Skeletal muscle satellite cell (primary cell): ENCODE measurements at regions not wholly inside any gene's neighbourhood (a gene's known extent, or its start where the extent isn't known, plus 50 kb on each side); places are given as distances from the start of the nearest gene placed in this dataset.
A peak's percentile ranks its signal among the peaks of the same experiment; 100 is the strongest.

Experiments
- H3K27me3 ChIP-seq: 2 replicates; pipeline ENCODE4 v1.7.0; 2013; ENCODE audit warnings: low read length; ENCODE audit not compliant: control insufficient read depth, insufficient read depth
- H3K36me3 ChIP-seq: 2 replicates; pipeline ENCODE4 v1.7.0; 2013; ENCODE audit warnings: mild to moderate bottlenecking, control low read depth, low read length; ENCODE audit not compliant: insufficient read depth
- H3K4me1 ChIP-seq: 2 replicates; pipeline ENCODE4 v1.7.0; 2013; ENCODE audit warnings: low read length; ENCODE audit not compliant: control insufficient read depth, insufficient read depth
- H3K4me2 ChIP-seq: 2 replicates; pipeline ENCODE4 v1.7.0; 2013; ENCODE audit warnings: mild to moderate bottlenecking, low read length
- H3K4me3 ChIP-seq: 2 replicates; pipeline ENCODE4 v1.7.0; 2013; ENCODE audit warnings: low read length
- H3K9ac ChIP-seq: 2 replicates; pipeline ENCODE4 v1.7.0; 2013; ENCODE audit warnings: mild to moderate bottlenecking, low read depth, low read length, moderate library complexity
- H3K9me3 ChIP-seq: replicated peaks from 2 replicates; pipeline ENCODE4 v1.7.0; 2013; ENCODE audit warnings: mild to moderate bottlenecking, control low read depth, low read length

- Histone ChIP-seq H3K4me3 (no peak overlapping the region), H3K4me2 (no peak overlapping the region), H3K9me3 (no peaks in the 10 kb centered on the region), H3K27me3 (no peaks in the 10 kb centered on the region), H3K9ac (no peak overlapping the region), H3K36me3 (no peaks in the 10 kb centered on the region), H3K4me1 (peaks cover 6% of the 10 kb centered on the region)
Observed at GRCh38 chr5:125295405-125295872, 549.0 kb upstream of the ZNF608 start.

- Histone ChIP-seq H3K27me3 (no peaks in the 10 kb centered on the region), H3K4me1 (peaks cover 6% of the 10 kb centered on the region), H3K4me2 (no peak overlapping the region), H3K9me3 (no peaks in the 10 kb centered on the region), H3K4me3 (no peak overlapping the region), H3K36me3 (no peaks in the 10 kb centered on the region), H3K9ac (no peak overlapping the region)
Observed at GRCh38 chr5:125298258-125298657, 551.8 kb upstream of the ZNF608 start.

GRCh38 chr5:125298746-125299379 lies 552.4 kb upstream of the ZNF608 start:
- Histone ChIP-seq H3K9ac (no peak overlapping the region), H3K4me1 (peaks cover 6% of the 10 kb centered on the region), H3K36me3 (no peaks in the 10 kb centered on the region), H3K27me3 (no peaks in the 10 kb centered on the region), H3K4me3 (no peak overlapping the region), H3K9me3 (no peaks in the 10 kb centered on the region), H3K4me2 (no peak overlapping the region)

- Histone ChIP-seq H3K4me1 (no peaks in the 10 kb centered on the region), H3K9me3 (no peaks in the 10 kb centered on the region), H3K4me3 (no peak overlapping the region), H3K4me2 (no peak overlapping the region), H3K36me3 (no peaks in the 10 kb centered on the region), H3K9ac (no peak overlapping the region), H3K27me3 (no peaks in the 10 kb centered on the region)
Observed at GRCh38 chr5:125301711-125302110, 555.3 kb upstream of the ZNF608 start.

- no peaks in the 10 kb centered on the region for H3K4me1 ChIP-seq
- H3K27me3 ChIP-seq: no peaks in the 10 kb centered on the region
- H3K4me2 ChIP-seq: no peak overlapping the region
- no peaks in the 10 kb centered on the region for H3K9me3 ChIP-seq
- H3K36me3 ChIP-seq: no peaks in the 10 kb centered on the region
- no peak overlapping the region for H3K4me3 ChIP-seq
- no peak overlapping the region for H3K9ac ChIP-seq
Observed at GRCh38 chr5:125302577-125302976, 556.1 kb upstream of the ZNF608 start.

GRCh38 chr5:125306741-125307140 lies 560.3 kb upstream of the ZNF608 start:
- peaks cover 9% of the 10 kb centered on the region for H3K4me1 ChIP-seq
- H3K27me3 ChIP-seq: no peaks in the 10 kb centered on the region
- H3K9me3 ChIP-seq: no peaks in the 10 kb centered on the region
- H3K4me3 ChIP-seq: no peak overlapping the region
- H3K9ac ChIP-seq: no peak overlapping the region
- no peak overlapping the region for H3K4me2 ChIP-seq
- H3K36me3 ChIP-seq: no peaks in the 10 kb centered on the region

GRCh38 chr5:125310749-125311148 lies 564.3 kb upstream of the ZNF608 start:
- Histone ChIP-seq H3K4me1 (peaks cover 17% of the 10 kb centered on the region), H3K9ac (no peak overlapping the region), H3K36me3 (no peaks in the 10 kb centered on the region), H3K4me2 (no peak overlapping the region), H3K27me3 (no peaks in the 10 kb centered on the region), H3K4me3 (no peak overlapping the region), H3K9me3 (no peaks in the 10 kb centered on the region)

- Histone ChIP-seq H3K4me3 (no peak overlapping the region), H3K27me3 (no peaks in the 10 kb centered on the region), H3K9me3 (no peaks in the 10 kb centered on the region), H3K4me1 (peaks cover 20% of the 10 kb centered on the region), H3K9ac (peak overlapping the region; percentile 14), H3K4me2 (peak overlapping the region; percentile 5), H3K36me3 (no peaks in the 10 kb centered on the region)
Observed at GRCh38 chr5:125311743-125312142, 565.3 kb upstream of the ZNF608 start.

- no peak overlapping the region for H3K9ac ChIP-seq
- H3K4me3 ChIP-seq: no peak overlapping the region
- no peaks in the 10 kb centered on the region for H3K36me3 ChIP-seq
Observed at GRCh38 chr5:125313555-125313954, 567.1 kb upstream of the ZNF608 start.

GRCh38 chr5:125315306-125315705 lies 568.9 kb upstream of the ZNF608 start:
- no peaks in the 10 kb centered on the region for H3K36me3 ChIP-seq
- H3K4me2 ChIP-seq: no peak overlapping the region
- no peaks in the 10 kb centered on the region for H3K27me3 ChIP-seq
- H3K9ac ChIP-seq: no peak overlapping the region
- no peaks in the 10 kb centered on the region for H3K9me3 ChIP-seq
- H3K4me3 ChIP-seq: no peak overlapping the region
- peaks cover 30% of the 10 kb centered on the region for H3K4me1 ChIP-seq

More at GRCh38 chr5:125313555-125313954, 567.1 kb upstream of the ZNF608 start:
- Histone ChIP-seq H3K9me3 (no peaks in the 10 kb centered on the region), H3K4me2 (no peak overlapping the region), H3K4me1 (peaks cover 30% of the 10 kb centered on the region), H3K27me3 (no peaks in the 10 kb centered on the region)

GRCh38 chr5:125316391-125316790 lies 570.0 kb upstream of the ZNF608 start:
- no peak overlapping the region for H3K4me2 ChIP-seq
- H3K4me3 ChIP-seq: no peak overlapping the region
- H3K9me3 ChIP-seq: no peaks in the 10 kb centered on the region
- H3K9ac ChIP-seq: no peak overlapping the region
- H3K36me3 ChIP-seq: no peaks in the 10 kb centered on the region
- no peaks in the 10 kb centered on the region for H3K27me3 ChIP-seq
- peaks cover 24% of the 10 kb centered on the region for H3K4me1 ChIP-seq

- Histone ChIP-seq H3K27me3 (no peaks in the 10 kb centered on the region), H3K4me1 (peaks cover 20% of the 10 kb centered on the region), H3K9ac (no peak overlapping the region), H3K4me3 (no peak overlapping the region), H3K4me2 (peak overlapping the region; percentile 37), H3K36me3 (no peaks in the 10 kb centered on the region), H3K9me3 (no peaks in the 10 kb centered on the region)
Observed at GRCh38 chr5:125316915-125317535, 570.6 kb upstream of the ZNF608 start.
